Limb (tissue), 2 donors: ENCODE measurements at regions not wholly inside any gene's neighbourhood (a gene's known extent, or its start where the extent isn't known, plus 50 kb on each side); places are given as distances from the start of the nearest gene placed in this dataset.
A peak's percentile ranks its signal among the peaks of the same experiment; 100 is the strongest.

Experiments
- DNase-seq, 2 donors: peaks; one replicate each; pipeline ENCODE4 v3.0.0-alpha.2; 2016; ENCODE audit errors: extremely low spot score in 2 of 2

DNA sequence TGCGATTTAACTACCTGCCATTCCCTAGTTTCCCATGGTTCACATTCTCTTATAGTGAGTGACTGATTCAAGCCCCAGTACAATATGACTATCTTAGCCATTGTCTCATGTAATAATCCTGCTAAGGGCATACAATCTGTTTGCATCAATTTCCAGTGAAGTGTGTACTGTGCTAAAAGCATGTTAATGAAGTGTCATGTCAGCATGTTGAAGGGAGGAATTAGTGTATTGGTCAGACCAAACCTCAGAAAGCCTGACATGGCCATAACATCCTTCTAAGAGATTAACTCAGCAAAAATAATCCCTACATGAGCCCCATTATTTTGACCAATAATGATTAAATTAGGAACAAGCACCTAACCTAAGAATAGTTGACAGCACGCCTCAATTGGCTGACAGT is 442.4 kb downstream of the ENC1 start:
- no peak for DNase-seq

DNA sequence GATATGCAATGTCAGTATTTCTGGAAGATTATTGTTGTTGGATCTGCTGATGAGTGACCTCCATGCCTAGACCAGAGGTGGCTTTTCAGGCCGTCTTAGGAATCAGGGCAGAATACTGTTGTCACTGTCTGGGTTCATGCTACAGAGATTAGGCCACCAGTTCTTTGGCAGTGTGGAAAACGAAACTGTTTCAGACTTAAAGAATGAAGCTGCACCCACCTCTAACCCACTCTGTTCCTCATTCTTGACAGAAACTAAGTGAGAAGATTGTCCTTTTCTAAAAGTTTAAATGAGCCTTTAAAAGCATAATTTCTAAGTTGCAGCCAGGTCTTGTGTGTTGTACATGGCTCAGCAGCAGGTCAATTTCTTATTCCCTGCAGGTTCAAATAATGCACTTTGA is 444.3 kb downstream of the ENC1 start:
- DNase-seq: no peak

DNA sequence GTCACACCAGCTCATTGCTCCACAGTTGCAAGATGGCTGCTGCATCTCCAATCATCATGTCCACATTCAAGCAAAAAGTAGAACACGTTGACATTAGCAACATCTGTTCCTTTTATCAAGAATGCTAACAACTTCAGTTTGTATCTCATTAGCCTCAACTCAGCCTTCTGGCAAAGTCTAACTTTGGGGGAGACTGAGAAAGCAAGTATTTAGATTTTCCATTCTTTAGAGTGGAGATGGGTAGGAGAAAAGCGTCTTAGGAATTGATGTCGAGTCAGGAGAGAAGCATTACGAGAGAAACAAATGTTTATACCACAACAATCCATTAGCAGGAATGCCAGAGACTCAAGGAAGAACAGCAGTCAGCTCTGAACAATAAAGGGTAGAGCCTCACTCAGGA is 446.3 kb downstream of the ENC1 start:
- no peak for DNase-seq

DNA sequence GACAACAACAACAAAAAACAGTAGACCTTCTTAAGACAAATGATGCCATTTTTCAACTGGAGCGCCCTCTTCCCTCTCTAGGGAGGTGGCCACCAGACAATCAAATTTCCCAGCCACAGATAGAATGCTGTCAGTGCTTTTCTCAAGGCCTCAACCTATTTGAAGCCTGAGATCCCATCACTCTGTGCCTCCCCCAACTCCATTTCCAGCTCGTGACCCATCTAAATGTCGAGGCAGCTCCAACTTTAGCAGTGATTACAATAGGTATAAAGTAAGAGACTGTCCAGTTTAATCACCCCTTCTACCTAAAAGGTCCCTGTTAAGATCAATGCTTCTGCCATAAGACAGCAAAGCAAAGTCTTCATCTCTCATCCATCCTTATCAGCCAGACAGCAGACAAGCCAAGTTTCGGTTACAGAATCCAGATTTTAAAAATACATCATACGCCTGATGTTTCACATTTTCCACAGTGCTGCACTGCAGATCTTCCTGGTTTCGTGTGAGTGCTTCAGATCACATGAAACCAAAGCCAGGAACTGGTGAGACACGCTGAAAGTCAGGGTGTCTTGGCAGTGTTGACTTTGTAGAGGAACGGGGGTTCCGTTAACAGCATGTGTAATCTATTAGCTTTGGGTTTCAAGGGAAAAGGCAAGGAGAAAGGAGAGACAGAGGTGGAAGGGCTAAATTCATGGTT is 447.8 kb downstream of the ENC1 start:
- DNase-seq: no peak

DNA sequence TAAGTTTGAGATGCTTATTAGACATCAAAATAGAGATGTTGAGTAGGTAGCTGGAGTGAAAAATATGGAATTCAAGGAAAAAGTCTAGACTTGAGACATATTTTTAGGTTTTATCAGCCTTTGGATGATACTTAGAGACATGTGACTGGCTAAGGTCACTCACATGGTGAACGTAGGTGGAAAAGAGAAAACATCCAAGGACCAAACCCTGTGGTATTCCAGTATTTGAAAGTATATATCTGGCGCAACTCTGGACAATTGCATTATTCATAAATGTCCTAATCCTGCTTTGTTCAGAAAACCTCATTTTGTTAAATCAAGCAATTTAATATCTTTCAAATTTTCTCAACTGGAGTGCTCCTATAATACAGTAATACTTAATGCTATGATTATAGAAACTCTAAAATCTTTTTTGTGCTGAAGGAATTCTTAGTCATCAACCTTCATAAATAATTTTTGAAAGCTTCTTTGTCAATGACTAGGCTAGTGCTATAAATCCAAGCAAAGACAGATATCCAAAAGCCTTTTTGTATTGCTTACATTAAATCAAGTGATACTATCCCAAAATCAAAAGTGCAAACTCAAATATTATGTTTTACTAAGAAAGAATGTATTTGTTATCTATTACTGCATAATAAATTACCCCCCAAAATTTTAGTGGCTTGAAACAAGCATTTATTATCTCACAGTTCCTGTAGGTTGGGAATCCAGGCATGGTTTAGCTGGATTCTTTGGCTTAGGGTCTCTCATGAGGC is 452.0 kb downstream of the ENC1 start:
- DNase-seq: no peak

DNA sequence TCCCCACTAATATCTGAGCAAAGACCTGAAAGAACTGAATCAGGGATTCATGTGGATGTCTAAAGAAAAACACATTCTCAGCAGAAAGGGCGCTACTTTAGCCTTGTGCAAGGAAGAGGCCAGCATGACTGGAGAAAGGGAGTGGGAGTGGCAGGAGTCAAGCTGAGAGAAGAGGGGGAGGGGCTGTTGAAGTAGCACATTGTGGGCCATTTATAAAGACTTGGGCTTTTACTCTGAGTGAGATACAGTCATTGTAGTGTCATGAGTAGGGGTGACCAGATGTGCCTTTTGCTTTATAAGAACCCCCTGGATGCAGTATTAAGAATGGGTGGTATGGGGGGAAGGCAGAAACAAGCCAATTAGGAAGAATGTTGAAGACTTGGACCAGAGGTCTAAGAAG is 452.8 kb downstream of the ENC1 start:
- no peak for DNase-seq

DNA sequence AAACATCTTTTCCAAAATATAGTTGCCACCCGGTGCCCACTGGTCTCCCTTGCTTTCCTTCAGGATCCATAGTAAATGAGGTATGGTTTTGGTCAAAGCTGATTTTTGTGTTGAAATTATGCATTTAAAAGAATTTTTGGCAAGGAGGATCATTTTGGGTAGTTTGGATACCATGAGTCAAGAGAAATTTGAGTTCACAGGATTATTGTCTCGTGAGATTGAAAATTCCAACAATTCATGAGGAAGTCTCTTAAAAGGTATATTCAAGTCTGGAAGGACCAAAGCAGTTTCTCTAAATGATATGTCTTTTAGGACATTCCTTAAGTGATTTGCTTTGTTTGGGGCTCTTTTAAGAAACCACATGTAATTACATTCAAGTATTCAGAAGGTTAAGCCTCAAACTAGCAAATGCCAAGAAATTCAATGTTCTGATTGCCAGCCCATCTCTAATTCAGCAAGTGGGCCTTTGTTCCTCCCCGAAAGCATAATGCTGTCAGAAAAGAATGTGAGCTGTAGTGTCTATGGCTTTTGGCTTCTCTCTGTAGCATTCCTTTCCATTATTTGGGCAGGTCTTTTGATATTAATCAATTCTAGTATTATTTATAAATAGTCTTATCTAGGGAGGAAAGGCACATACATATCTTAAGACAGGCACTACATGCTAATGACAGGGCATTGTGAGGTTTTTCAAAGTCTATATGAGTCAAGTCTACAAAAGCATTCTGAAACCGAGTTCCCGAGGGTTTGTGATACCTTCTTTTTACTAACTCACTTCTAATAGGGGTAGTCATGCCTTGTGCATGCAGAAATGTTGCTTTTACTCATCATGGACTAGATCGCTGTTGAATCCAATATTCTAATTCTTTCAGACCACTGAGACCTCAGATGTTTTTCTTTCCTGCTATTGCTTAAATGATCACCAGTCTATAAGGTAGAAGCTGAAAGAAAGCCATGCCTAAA is 453.9 kb downstream of the ENC1 start:
- no peak for DNase-seq

DNA sequence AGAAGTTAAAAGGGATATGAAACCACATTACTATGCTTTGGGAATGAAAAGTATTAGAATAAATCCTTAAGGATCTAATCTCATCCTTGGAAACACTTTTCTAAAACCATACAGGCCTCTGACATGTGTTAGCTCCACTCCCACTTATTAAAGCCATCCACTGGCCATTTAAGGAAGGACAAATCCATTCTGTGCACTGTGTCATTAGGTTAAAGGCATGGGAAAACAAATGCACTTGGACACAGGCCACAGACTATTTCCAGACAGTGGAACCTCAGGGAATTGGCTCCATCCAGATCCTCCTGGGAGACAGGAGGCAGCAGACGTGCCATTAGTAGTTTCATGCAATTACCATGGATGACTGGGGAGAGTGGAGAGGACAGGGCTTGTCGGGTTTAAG is 454.9 kb downstream of the ENC1 start:
- DNase-seq: no peak

DNA sequence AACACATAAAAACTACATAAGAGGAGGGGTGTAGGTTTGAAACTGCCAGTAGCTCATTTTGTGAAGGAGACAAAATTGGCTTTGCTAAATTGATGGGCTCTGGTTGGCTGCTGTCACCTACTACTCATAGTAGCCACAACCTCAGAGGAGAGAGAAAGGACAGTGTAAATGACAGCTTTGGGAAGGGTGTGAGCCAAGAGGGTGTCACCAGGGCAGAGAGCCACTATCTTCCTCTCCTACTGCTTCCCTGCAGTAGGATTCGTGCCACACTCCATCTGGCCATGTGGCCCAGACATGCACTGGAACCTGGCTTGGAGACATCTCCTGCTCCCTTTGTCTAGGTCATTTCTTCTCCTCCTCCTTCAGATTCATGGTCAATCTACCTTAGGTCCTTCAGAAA is 455.9 kb downstream of the ENC1 start:
- no peak for DNase-seq

DNA sequence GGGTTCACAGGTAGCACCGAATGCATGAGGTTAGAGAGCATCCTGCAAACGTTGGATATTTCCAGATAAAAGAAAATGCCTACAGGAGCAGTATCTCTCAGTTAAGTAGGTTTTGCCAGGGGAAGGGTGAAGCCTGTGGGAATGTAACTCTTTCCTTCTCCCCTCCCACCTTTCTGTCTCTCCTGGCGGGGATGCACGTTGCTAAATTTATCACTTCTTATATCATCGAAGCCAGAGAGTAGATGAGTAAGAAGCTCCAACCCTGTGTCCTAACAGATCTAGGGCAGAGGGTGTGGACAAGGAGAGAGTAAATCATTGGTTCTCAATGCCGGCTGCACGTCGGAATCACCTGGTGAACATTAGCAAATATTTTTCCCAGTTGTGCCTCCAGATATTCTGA is 457.5 kb downstream of the ENC1 start:
- DNase-seq: no peak

DNA sequence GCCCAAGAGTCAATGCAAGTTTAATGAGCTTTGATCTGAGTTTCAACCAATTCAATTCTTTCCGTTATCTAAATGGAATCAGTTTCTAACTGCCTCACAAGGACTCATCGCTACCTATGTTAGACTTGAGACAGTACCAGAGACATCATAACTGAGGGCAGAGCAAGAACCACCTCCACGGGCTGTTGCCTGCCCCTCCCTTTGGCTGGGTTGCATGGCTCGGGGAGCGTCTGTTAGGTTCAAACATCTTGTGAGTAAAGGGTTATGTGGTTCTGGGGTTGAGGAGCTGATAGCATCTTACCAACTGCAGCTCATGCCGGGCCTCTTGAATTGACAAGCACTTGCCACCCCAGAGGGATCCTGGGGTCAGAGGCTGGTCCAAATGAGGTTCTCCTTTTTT is 457.9 kb downstream of the ENC1 start:
- no peak for DNase-seq

DNA sequence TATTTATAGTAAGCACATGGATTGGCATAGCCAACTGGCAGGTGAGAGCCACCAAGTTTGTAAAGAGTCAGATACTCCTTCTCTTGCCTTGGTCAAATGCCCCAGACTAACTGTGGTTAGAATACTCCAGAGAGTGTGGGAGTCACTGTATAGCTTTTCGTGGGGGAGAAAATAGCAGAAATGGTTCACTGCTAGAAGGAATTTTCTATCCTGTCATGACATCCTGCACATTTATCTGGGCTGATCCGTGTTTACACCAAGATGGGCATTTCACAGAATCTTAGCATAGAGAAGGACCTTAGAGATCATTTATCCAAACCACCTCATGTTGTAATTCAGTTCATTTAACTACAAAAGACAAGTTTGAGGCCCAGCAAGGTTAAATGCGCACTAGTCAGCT is 460.8 kb downstream of the ENC1 start:
- no peak for DNase-seq

DNA sequence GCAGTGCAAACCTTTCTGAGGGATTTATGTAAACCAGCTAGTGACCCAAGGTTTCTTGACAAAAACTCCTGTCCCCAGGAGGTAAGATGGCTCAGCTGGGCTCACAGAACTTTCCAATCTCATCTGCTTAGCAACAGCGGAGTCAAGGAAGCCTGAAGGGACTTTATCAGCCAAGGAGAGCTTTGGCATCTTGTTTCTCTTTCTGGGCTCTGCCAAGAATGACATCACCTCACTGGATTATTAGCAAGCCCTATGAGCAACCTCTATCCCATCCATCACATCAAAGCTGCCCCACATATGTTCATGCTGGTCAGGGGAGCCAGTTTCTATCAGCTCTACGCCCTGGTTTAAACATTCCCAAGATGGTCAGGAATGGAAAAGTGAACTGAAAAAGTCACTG is 461.3 kb downstream of the ENC1 start:
- peak in 1 of 2 donors; percentile 55 for DNase-seq

DNA sequence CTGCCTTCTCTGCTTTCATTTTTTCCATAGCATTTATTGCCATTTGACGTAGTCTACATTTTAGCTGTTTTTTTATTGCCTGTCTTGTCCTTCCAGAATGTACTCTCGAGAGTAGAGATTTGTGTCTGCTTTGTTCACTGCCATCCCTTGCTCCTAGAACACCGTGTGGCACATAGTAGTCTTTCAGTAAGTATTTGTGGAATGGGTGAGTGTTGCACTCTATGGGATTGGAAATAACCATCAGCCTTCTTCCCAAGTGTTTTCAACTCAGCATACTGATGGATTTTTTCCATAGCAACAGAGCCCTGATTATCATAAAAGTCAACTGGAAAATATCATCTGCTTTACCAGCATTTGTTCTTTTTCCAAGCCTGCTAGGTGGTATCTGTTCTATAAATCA is 462.6 kb downstream of the ENC1 start:
- no peak for DNase-seq

DNA sequence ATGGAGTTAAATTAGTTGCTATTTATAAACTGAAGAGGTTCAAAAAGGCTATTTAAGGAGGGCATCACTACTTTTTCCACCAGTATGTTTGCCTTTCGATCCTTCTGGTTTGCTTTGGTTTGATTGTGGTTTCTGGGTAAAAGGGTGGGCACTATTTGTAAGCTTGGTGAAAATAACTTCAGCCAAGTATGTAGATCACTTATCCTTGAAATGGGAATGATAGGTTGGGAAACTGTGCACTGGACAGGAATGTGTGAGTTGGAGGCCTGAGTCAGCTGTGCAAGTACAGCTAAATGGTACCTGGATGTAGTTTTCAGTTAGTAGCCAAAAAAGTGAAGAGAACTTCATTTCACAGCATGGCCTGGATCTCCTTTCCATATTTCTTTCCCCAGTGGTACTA is 466.2 kb downstream of the ENC1 start:
- no peak for DNase-seq

DNA sequence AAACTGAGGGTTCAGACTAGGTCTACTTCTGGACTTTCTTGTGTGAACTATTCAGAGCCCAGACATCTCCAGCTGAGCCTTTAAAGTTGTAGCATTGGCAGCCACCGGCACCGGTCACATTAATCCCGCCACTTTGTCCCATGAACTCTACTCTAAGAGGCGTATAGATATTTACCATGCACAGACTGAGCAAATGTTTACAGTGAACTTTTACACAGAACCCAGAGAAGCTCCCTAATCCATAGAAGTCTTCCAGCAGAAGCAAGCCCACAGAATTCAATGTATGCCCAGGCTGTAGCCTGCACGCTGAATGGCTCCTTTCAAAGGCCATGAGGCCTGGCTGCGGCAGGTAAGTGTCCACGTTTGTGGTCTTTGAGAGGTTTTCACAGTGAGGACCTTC is 466.9 kb downstream of the ENC1 start:
- no peak for DNase-seq

DNA sequence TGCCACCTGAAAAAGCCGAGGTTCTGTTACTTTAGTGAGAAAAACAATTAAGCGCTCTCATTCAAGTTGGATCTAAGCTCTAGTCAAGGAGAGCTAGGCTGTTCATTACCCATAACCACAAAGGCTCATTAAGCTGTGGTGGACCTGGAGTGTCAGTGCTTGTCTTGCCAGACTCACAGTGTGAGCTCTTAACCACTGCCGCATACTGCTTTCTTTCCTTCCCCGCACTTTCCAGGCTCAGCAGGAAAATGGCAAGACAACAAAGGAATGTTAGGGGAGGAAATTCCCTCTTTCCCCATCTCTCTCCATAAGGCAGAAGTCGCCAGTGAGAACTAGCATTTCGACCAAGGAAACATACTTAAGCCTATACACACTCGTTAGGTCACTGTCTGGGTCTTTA is 467.3 kb downstream of the ENC1 start:
- DNase-seq: no peak

DNA sequence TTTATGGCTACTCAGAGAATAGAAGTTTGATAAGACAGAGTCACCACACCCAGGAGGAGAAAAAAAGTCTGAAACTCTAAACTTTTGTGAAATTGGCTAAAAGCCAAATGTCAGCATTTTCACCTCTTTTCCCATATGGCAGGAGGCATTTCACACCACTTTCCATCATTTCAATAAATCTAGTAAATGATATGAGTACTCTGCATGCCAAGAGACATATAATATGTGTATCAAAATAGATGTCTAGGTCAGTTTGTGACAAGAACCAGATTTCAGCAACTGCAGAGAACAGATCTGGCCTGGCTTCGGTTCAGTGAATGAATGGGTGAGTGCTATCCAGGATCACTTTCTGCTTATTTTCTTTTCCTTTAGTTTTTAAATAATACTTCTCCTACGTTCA is 470.8 kb downstream of the ENC1 start:
- no peak for DNase-seq

DNA sequence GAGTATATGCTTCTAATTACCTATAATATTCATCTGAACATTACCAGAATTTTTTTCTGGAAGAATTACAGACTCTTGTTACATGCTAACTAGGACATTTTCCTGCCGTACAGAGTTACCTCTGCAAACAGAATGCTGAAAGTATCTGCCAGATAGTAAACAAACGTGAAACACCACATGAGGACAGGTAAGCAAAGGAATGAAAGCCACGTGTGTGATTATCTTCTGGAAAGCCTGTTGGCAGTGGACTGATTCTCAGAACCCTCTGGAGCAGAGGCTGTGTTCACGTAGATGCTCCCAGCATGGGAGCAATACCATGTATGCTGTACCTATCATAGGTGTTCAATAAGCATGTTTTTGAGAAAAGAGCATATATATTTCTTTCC is 472.6 kb downstream of the ENC1 start:
- no peak for DNase-seq

DNA sequence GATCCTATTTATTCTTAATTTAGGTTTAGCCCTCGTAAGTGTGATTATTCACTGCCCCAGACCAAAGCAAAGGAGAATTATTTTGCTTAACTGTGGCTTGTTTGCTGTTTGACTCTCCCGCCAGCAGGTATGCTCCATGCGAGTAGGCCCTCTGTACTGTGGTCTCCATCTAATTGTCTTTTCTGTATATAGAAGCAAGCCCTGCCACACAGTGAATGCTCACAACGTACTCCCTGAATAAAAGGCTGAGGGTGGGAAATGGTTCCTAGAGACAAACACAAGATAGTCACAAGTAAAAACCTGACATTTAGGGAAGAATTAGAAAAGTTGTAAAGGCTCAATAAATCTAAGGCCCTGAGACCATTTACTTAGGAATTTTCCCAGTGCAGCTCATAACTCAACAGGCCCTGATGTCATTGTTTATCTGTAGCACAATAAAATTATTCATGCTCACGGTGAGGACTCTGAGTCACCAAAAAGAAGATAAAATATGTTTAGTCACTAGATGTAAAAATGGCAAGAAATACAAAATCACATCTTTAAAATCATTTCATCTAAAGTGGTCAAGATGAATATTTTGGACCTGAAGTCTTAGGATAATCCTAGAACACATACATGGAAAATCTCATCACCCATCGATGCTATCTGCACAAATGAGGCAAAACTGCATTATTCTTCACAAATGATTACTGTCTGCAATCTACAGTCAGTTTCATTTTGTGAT is 473.2 kb downstream of the ENC1 start:
- DNase-seq: no peak

DNA sequence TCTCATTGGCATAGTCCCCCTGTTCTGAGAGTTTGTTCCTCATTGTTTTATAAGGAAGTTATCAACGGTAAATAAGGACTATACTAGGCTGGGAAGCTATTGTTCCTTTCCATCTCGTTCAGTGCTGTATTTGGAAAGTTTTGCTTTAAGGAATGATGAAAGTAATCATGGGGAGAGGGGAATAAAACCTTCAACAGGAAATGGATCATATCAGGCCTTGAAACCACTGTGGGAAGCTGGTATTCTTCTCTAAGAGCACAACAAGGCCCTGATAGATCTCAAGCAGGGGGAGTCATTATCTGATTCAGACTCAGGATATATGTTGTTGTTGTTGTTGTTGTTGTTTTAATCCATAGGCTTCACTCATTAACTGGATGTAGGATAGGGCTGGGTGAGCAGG is 474.5 kb downstream of the ENC1 start:
- no peak for DNase-seq
